BLaER1 treated with 17β-estradiol and CSF1 and Interleukin-3, amounts not matched to agents 10 nM and 100 nM (cell line): ENCODE measurements at regions not wholly inside any gene's neighbourhood (a gene's known extent, or its start where the extent isn't known, plus 50 kb on each side); places are given as distances from the start of the nearest gene placed in this dataset.
A peak's percentile ranks its signal among the peaks of the same experiment; 100 is the strongest.

Experiments
- H3K27ac ChIP-seq, 11 experiments: shearing (Covaris generic); formaldehyde crosslinking; 2 replicates each; pipeline ENCODE4 v1.8.1; 2022
- H3K27me3 ChIP-seq, 11 experiments: shearing (Covaris generic); formaldehyde crosslinking; 2 replicates each; pipeline ENCODE4 v1.8.1; 2022
- H3K36me3 ChIP-seq, 11 experiments: shearing (Covaris generic); formaldehyde crosslinking; 2 replicates each; pipeline ENCODE4 v1.8.1; 2022
- H3K4me1 ChIP-seq, 10 experiments: shearing (Covaris generic); formaldehyde crosslinking; 2 replicates each; pipeline ENCODE4 v1.8.1; 2022
- H3K4me2 ChIP-seq, 11 experiments: shearing (Covaris generic); formaldehyde crosslinking; 2 replicates each; pipeline ENCODE4 v1.8.1; 2022
- H3K4me3 ChIP-seq, 10 experiments: shearing (Covaris generic); formaldehyde crosslinking; 2 replicates each; pipeline ENCODE4 v1.8.1; 2022
- H3K9ac ChIP-seq, 11 experiments: shearing (Covaris generic); formaldehyde crosslinking; 2 replicates each; pipeline ENCODE4 v1.8.1; 2022
- H3K9me3 ChIP-seq, 11 experiments: shearing (Covaris generic); formaldehyde crosslinking; replicated peaks in 1 of 11; 2 replicates each; pipeline ENCODE4 v1.8.1; 2022
- H4K20me1 ChIP-seq, 11 experiments: shearing (Covaris generic); formaldehyde crosslinking; 2 replicates each; pipeline ENCODE4 v1.8.1; 2022
- Cebpa-rat ChIP-seq, 11 experiments: shearing (Covaris generic); IDR thresholded peaks; 2 replicates each; pipeline ENCODE4 v1.8.1; 2022

GRCh38 chr20:58073945-58074856, 154.3 kb downstream of the ANKRD60 start:
- Histone ChIP-seq H3K36me3 (no peaks in the 10 kb centered on the region), H3K9ac (peak overlapping the region in 8 of 11 experiments; percentile 48 to 72 (median 68); a peak in 12 of 22 replicates), H3K4me2 (peak overlapping the region; percentile 71 to 87 (median 82)), H3K4me3 (peak overlapping the region in 5 of 10 experiments; percentile 47 to 65 (median 53); a peak in 9 of 20 replicates), H3K27me3 (no peaks in the 10 kb centered on the region), H3K4me1 (peaks cover 25 to 34% (median 31%) of the 10 kb centered on the region in 10 experiments), H3K27ac (peak overlapping the region in 10 of 11 experiments; percentile 5 to 81 (median 78); a peak in 18 of 22 replicates), H4K20me1 (no peaks in the 10 kb centered on the region), H3K9me3 (peaks cover 0 to 4% (median 0%) of the 10 kb centered on the region in 11 experiments; a peak in 1 of 22 replicates)
- TF ChIP-seq Cebpa-rat (IDR thresholded peaks at IDR 0.05), result no peak

GRCh38 chr20:58072695-58073671, 155.5 kb downstream of the ANKRD60 start:
- peaks cover 20 to 33% (median 29%) of the 10 kb centered on the region in 10 experiments for H3K4me1 ChIP-seq
- H3K27me3 ChIP-seq, result no peaks in the 10 kb centered on the region
- no peaks in the 10 kb centered on the region for H4K20me1 ChIP-seq
- H3K4me2 ChIP-seq, result peak overlapping the region in 2 of 11 experiments; percentile 7 to 87; a peak in 1 of 22 replicates
- H3K27ac ChIP-seq, result no peak overlapping the region
- H3K4me3 ChIP-seq, result no peak overlapping the region
- H3K9ac ChIP-seq, result no peak overlapping the region
- no peak for TF ChIP-seq Cebpa-rat (IDR thresholded peaks at IDR 0.05)
- H3K36me3 ChIP-seq, result no peaks in the 10 kb centered on the region
- H3K9me3 ChIP-seq, result peaks cover 0 to 4% (median 0%) of the 10 kb centered on the region in 11 experiments; a peak in 2 of 22 replicates

- peaks cover 0 to 6% (median 0%) of the 10 kb centered on the region in 11 experiments; a peak in 1 of 22 replicates for H3K9me3 ChIP-seq
- H3K4me2 ChIP-seq, result no peak overlapping the region
- TF ChIP-seq Cebpa-rat (IDR thresholded peaks at IDR 0.05), result no peak
- H3K36me3 ChIP-seq, result no peaks in the 10 kb centered on the region
- H3K27ac ChIP-seq, result no peak overlapping the region
- peaks cover 20 to 33% (median 29%) of the 10 kb centered on the region in 10 experiments for H3K4me1 ChIP-seq
- no peak overlapping the region for H3K4me3 ChIP-seq
- H4K20me1 ChIP-seq, result no peaks in the 10 kb centered on the region
- no peak overlapping the region for H3K9ac ChIP-seq
- H3K27me3 ChIP-seq, result no peaks in the 10 kb centered on the region
Observed at GRCh38 chr20:58071991-58072390, 156.5 kb downstream of the ANKRD60 start.

- Histone ChIP-seq H3K27me3 (no peaks in the 10 kb centered on the region), H3K9ac (no peak overlapping the region), H3K4me3 (no peak overlapping the region), H3K9me3 (peaks cover 0 to 6% (median 0%) of the 10 kb centered on the region in 11 experiments; a peak in 1 of 22 replicates), H3K36me3 (no peaks in the 10 kb centered on the region), H3K4me2 (no peak overlapping the region), H4K20me1 (no peaks in the 10 kb centered on the region), H3K4me1 (peaks cover 20 to 31% (median 26%) of the 10 kb centered on the region in 10 experiments), H3K27ac (no peak overlapping the region)
- TF ChIP-seq Cebpa-rat (IDR thresholded peaks at IDR 0.05), result no peak
Observed at GRCh38 chr20:58071298-58071697, 157.2 kb downstream of the ANKRD60 start.

GRCh38 chr20:58070664-58071196, 157.7 kb downstream of the ANKRD60 start:
- H3K27ac ChIP-seq, result no peak overlapping the region
- H3K27me3 ChIP-seq, result no peaks in the 10 kb centered on the region
- H3K4me2 ChIP-seq, result no peak overlapping the region
- no peaks in the 10 kb centered on the region for H3K36me3 ChIP-seq
- no peak for TF ChIP-seq Cebpa-rat (IDR thresholded peaks at IDR 0.05)
- H3K9me3 ChIP-seq, result peaks cover 0 to 6% (median 0%) of the 10 kb centered on the region in 11 experiments; a peak in 1 of 22 replicates
- H4K20me1 ChIP-seq, result no peaks in the 10 kb centered on the region
- no peak overlapping the region for H3K4me3 ChIP-seq
- peaks cover 18 to 26% (median 20%) of the 10 kb centered on the region in 10 experiments for H3K4me1 ChIP-seq
- no peak overlapping the region for H3K9ac ChIP-seq

GRCh38 chr20:58069796-58070663, 158.4 kb downstream of the ANKRD60 start:
- no peak for TF ChIP-seq Cebpa-rat (IDR thresholded peaks at IDR 0.05)
- H3K4me2 ChIP-seq, result no peak overlapping the region
- no peaks in the 10 kb centered on the region for H3K36me3 ChIP-seq
- no peak overlapping the region for H3K27ac ChIP-seq
- H3K9me3 ChIP-seq, result peaks cover 0 to 6% (median 0%) of the 10 kb centered on the region in 11 experiments; a peak in 1 of 22 replicates
- H3K4me1 ChIP-seq, result peaks cover 11 to 18% (median 13%) of the 10 kb centered on the region in 10 experiments
- H3K4me3 ChIP-seq, result no peak overlapping the region
- no peak overlapping the region for H3K9ac ChIP-seq
- no peaks in the 10 kb centered on the region for H4K20me1 ChIP-seq
- H3K27me3 ChIP-seq, result no peaks in the 10 kb centered on the region

- peaks cover 2 to 10% (median 5%) of the 10 kb centered on the region in 10 experiments for H3K4me1 ChIP-seq
- no peaks in the 10 kb centered on the region for H3K36me3 ChIP-seq
- no peaks in the 10 kb centered on the region for H3K27me3 ChIP-seq
- H3K27ac ChIP-seq, result no peak overlapping the region
- no peak overlapping the region for H3K9ac ChIP-seq
- no peak overlapping the region for H3K4me3 ChIP-seq
- H3K9me3 ChIP-seq, result peaks cover 0 to 6% (median 0%) of the 10 kb centered on the region in 11 experiments; a peak in 1 of 22 replicates
- H3K4me2 ChIP-seq, result no peak overlapping the region
- no peaks in the 10 kb centered on the region for H4K20me1 ChIP-seq
- no peak for TF ChIP-seq Cebpa-rat (IDR thresholded peaks at IDR 0.05)
Observed at GRCh38 chr20:58069207-58069606, 159.2 kb downstream of the ANKRD60 start.
